GM23248 (cell line): ENCODE measurements at regions not wholly inside any gene's neighbourhood (a gene's known extent, or its start where the extent isn't known, plus 50 kb on each side); places are given as distances from the start of the nearest gene placed in this dataset.

ENCODE experiments used
- EZH2 ChIP-seq: fragments of 200-600 bp; sonication (generic); IDR thresholded peaks from 2 replicates; pipeline ENCODE4 v1.6.1; 2018; ENCODE audit warnings: antibody characterized with exemption, mild to moderate bottlenecking; ENCODE audit not compliant: insufficient read depth, poor library complexity, severe bottlenecking
- EZH2phosphoT487 ChIP-seq: fragments of 200-600 bp; sonication (generic); IDR thresholded peaks from 2 replicates; pipeline ENCODE4 v1.6.1; 2018; ENCODE audit warnings: antibody characterized with exemption, moderate library complexity, mild to moderate bottlenecking, low read depth; ENCODE audit not compliant: insufficient read depth

DNA sequence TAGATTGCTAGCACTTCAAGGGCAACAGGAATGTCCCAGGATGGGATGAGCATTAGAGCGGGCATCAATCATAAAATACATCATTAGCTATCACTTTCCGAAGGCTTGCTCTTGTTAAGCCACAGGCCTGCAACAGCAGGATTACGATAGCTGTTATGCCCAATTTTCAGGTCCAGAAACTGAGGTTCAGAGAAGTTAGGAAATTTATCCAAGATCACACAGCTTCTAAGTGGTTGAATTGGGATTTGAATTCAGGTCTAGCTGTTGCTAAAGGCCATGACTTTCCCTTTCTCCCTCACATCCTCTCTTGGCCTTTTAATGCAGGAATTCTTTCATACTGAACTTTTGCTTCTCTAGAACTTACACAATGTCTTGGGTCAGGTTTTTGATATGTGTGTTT is 119.4 kb upstream of the ERCC6L2 start:
- TF ChIP-seq EZH2phosphoT487 (no peak), EZH2 (no peak)
